Superior temporal gyrus (tissue), 1 donor: ENCODE measurements at regions not wholly inside any gene's neighbourhood (a gene's known extent, or its start where the extent isn't known, plus 50 kb on each side); places are given as distances from the start of the nearest gene placed in this dataset.

Experiments
- DNase-seq: peaks from one replicate; pipeline ENCODE4 v3.0.0-alpha.2; 2016; ENCODE audit errors: extremely low spot score

GRCh38 chr18:24672165-24672941 is 211.9 kb downstream of the HRH4 start:
- peak; percentile 31 for DNase-seq

- no peak for DNase-seq
These were observed 213.8 kb downstream of the HRH4 start for GRCh38 chr18:24674200-24674599.

GRCh38 chr18:24674605-24675004 is 214.2 kb downstream of the HRH4 start:
- no peak for DNase-seq

GRCh38 chr18:24677011-24677410 is 216.6 kb downstream of the HRH4 start:
- DNase-seq = no peak

GRCh38 chr18:24678107-24678506 is 217.7 kb downstream of the HRH4 start:
- DNase-seq = peak; percentile 84

GRCh38 chr18:24678626-24679025 is 218.2 kb downstream of the HRH4 start:
- peak; percentile 24 for DNase-seq

GRCh38 chr18:24679062-24679461 is 218.6 kb downstream of the HRH4 start:
- DNase-seq = no peak

GRCh38 chr18:24683925-24684324 is 223.5 kb downstream of the HRH4 start:
- DNase-seq = no peak

GRCh38 chr18:24685254-24685959 is 225.0 kb downstream of the HRH4 start:
- no peak for DNase-seq

GRCh38 chr18:24695168-24695567 is 234.7 kb downstream of the HRH4 start:
- DNase-seq = no peak

GRCh38 chr18:24702001-24702515 is 241.6 kb downstream of the HRH4 start:
- no peak for DNase-seq

GRCh38 chr18:24703316-24703715 is 242.9 kb downstream of the HRH4 start:
- DNase-seq = no peak

GRCh38 chr18:24704946-24705630 is 244.7 kb downstream of the HRH4 start:
- no peak for DNase-seq

GRCh38 chr18:24710474-24710873 is 250.0 kb downstream of the HRH4 start:
- DNase-seq = no peak

GRCh38 chr18:24719791-24720190 is 259.4 kb downstream of the HRH4 start:
- DNase-seq = no peak

GRCh38 chr18:24721388-24721787 is 261.0 kb downstream of the HRH4 start:
- DNase-seq = no peak

GRCh38 chr18:24725644-24726415 is 265.4 kb downstream of the HRH4 start:
- DNase-seq = no peak

- peak; percentile 93 for DNase-seq
These were observed 266.5 kb downstream of the HRH4 start for GRCh38 chr18:24726727-24727492.

GRCh38 chr18:24727685-24728084 is 267.2 kb downstream of the HRH4 start:
- no peak for DNase-seq

GRCh38 chr18:24731158-24731557 is 270.7 kb downstream of the HRH4 start:
- DNase-seq = no peak

GRCh38 chr18:24731981-24732380 is 271.5 kb downstream of the HRH4 start:
- DNase-seq = no peak
